Panc1 (cell line): ENCODE measurements at regions not wholly inside any gene's neighbourhood (a gene's known extent, or its start where the extent isn't known, plus 50 kb on each side); places are given as distances from the start of the nearest gene placed in this dataset.

Source experiments
- ATAC-seq: fragments of 200-7000 bp; cut with Tn5 transposase; 2 replicates; pipeline ENCODE4 v1.9.1; 2020; ENCODE audit warnings: mild to moderate bottlenecking, moderate library complexity
- BruUV-seq: library from RNA; stranded (reverse); fragments of 400-500 nt; replicated peaks from 2 replicates; lab custom pipeline; 2021; lab: Mats Ljungman, UMichigan
- CTCF ChIA-PET: fragments of 300-600 bp; sonication (Branson Sonifier 250); formaldehyde crosslinking; loops from one replicate; lab custom pipeline; 2022; ENCODE audit warnings: antibody characterized with exemption; lab: Charles Lee
- POLR2A ChIA-PET: fragments of 300-600 bp; sonication (Branson Sonifier 250); formaldehyde crosslinking; loops from one replicate; lab custom pipeline; 2022; ENCODE audit warnings: antibody characterized with exemption; lab: Charles Lee
- DNase-seq: peaks from one replicate; pipeline ENCODE4 v3.0.0-alpha.2; 2010; ENCODE audit warnings: low read depth, low spot score
- H3K27ac ChIP-seq: 2 replicates; pipeline ENCODE4 v1.5.1; 2011; ENCODE audit warnings: mild to moderate bottlenecking, low read length, inconsistent platforms
- H3K27me3 ChIP-seq: fragments of 200-500 bp; sonication (Bioruptor generic); 2 replicates; pipeline ENCODE4 v1.6.0; 2014; ENCODE audit warnings: low read length, inconsistent platforms; ENCODE audit not compliant: control insufficient read depth, insufficient read depth
- H3K36me3 ChIP-seq: fragments of 200-500 bp; sonication (Bioruptor generic); 2 replicates; pipeline ENCODE4 v1.5.1; 2014; ENCODE audit warnings: inconsistent platforms, mild to moderate bottlenecking, low read length, moderate library complexity; ENCODE audit not compliant: control insufficient read depth, insufficient read depth
- H3K4me1 ChIP-seq: 2 replicates; pipeline ENCODE4 v1.5.1; 2011; ENCODE audit warnings: inconsistent platforms, mild to moderate bottlenecking, low read length, moderate library complexity; ENCODE audit not compliant: control insufficient read depth, insufficient read depth
- H3K4me3 ChIP-seq, 2 experiments: 2 replicates each; pipeline ENCODE4 v1.5.1; 2011 to 2012; ENCODE audit warnings: low read depth in 2 of 2, low read length in 2 of 2, mild to moderate bottlenecking in 2 of 2, inconsistent platforms in 1 of 2, moderate library complexity in 1 of 2
- H3K9me3 ChIP-seq: fragments of 200-500 bp; sonication (Bioruptor generic); 2 replicates; pipeline ENCODE4 v1.5.1; 2014; ENCODE audit warnings: low read depth, mild to moderate bottlenecking, inconsistent platforms, low read length, moderate library complexity; ENCODE audit not compliant: control insufficient read depth, insufficient read depth
- POLR2AphosphoS5 ChIP-seq: IDR thresholded peaks from 2 replicates; pipeline ENCODE4 v1.6.1; 2012; ENCODE audit warnings: mild to moderate bottlenecking, low read depth, low read length, moderate library complexity
- SIN3A ChIP-seq: IDR thresholded peaks from 2 replicates; pipeline ENCODE4 v1.6.1; 2012; ENCODE audit warnings: low read depth, mild to moderate bottlenecking, low read length, moderate library complexity, borderline replicate concordance; ENCODE audit not compliant: insufficient read depth
- TCF7L2 ChIP-seq: IDR thresholded peaks from 2 replicates; pipeline ENCODE4 v1.6.1; 2011; ENCODE audit warnings: mild to moderate bottlenecking, low read depth, low read length, inconsistent platforms
- in situ Hi-C: cut with HindIII; loops from 2 replicates; pipeline ENCODE4 v1.10.0; 2016; ENCODE audit warnings: low sequenced_read_pairs, low pct_unique_long_range_greater_than_20kb
- intact Hi-C: fragments of 100-400 bp; cut with micrococcal nuclease; formaldehyde crosslinking; loops from one replicate; pipeline ENCODE4 v1.10.0; 2022; ENCODE audit not compliant: unreplicated experiment
- TF ChIP-seq, protein P1 (sequence below): fragments of 450-650 bp; IDR thresholded peaks from 2 replicates; pipeline ENCODE4 v1.5.1; 2017; ENCODE audit warnings: mild to moderate bottlenecking
- TF ChIP-seq, protein P2 (sequence below), 2 experiments: IDR thresholded peaks; 2 replicates each; pipeline ENCODE4 v1.6.1; 2011 to 2012; ENCODE audit warnings: low read depth in 2 of 2, control low read depth in 1 of 2, low read length in 1 of 2, mild to moderate bottlenecking in 1 of 2, moderate library complexity in 1 of 2; ENCODE audit not compliant: insufficient read depth in 1 of 2

DNA sequence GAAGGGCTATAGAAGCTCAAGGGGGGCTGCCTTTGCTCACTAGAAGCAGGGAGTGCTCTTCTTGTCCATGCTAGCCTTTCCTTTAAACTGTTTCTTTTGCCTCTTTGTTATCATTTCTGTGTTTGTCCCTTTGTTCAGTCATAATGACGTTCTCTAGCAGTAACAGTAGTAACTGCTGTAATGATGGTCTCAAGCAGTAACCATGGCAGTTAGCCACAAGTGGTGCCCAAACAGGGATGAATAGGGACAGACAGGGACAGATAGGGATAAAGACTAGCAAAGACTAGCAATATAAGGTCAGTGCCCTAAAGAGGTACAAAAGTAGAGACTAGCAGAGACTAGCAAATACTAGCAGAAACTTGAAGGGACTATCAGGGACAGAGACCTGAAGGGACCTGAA, 869.0 kb upstream of the PRR20A start:
- ATAC-seq (no peak), DNase-seq (no peak)
- Histone ChIP-seq H3K27ac (no peak overlapping the region), H3K4me3 (no peak overlapping the region), H3K36me3 (no peaks in the 10 kb centered on the region), H3K27me3 (no peaks in the 10 kb centered on the region), H3K9me3 (no peaks in the 10 kb centered on the region), H3K4me1 (no peaks in the 10 kb centered on the region)
- intact Hi-C loops: no loop called here
- ChIA-PET CTCF (no interaction called here), POLR2A (no interaction called here)
- in situ Hi-C loops: no loop called here
- no TSS peak for BruUV-seq
- TF ChIP-seq, protein P1, sequence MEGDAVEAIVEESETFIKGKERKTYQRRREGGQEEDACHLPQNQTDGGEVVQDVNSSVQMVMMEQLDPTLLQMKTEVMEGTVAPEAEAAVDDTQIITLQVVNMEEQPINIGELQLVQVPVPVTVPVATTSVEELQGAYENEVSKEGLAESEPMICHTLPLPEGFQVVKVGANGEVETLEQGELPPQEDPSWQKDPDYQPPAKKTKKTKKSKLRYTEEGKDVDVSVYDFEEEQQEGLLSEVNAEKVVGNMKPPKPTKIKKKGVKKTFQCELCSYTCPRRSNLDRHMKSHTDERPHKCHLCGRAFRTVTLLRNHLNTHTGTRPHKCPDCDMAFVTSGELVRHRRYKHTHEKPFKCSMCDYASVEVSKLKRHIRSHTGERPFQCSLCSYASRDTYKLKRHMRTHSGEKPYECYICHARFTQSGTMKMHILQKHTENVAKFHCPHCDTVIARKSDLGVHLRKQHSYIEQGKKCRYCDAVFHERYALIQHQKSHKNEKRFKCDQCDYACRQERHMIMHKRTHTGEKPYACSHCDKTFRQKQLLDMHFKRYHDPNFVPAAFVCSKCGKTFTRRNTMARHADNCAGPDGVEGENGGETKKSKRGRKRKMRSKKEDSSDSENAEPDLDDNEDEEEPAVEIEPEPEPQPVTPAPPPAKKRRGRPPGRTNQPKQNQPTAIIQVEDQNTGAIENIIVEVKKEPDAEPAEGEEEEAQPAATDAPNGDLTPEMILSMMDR: no peak
- TF ChIP-seq TCF7L2 (no peak), SIN3A (no peak)

DNA sequence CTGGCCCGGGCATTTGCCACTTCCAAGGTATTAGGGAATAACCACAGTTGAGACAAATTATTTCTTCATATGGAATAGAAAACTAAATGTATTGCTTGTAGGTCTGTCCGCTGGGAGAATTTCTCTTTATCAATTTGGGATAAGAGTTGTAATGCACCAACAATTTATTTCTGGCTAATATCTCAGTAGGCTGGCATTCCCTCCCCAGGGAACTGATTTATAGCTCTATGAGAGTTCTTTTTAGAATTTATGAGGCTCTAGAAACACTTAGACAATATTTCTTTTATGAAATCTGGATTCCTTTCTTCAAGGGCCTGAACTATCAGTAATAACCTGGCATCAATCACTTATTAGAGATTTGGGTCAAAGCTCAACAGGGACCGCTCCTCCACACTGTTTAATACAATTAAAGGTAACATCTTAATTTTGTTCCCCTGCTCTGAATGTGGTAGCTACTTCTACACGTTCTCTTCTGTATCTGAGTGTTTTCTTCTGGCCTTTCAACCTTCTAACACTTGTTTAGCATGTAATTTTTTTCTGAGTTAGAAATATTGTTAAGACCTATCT, 857.4 kb upstream of the PRR20A start:
- POLR2A ChIA-PET: no interaction called here
- no peak for DNase-seq
- BruUV-seq: no TSS peak

More for the DNA sequence above, 857.4 kb upstream of the PRR20A start:
- CTCF ChIA-PET: no interaction called here
- no peak for ATAC-seq
- Histone ChIP-seq H3K36me3 (no peaks in the 10 kb centered on the region), H3K27ac (no peak overlapping the region), H3K4me1 (no peaks in the 10 kb centered on the region), H3K27me3 (no peaks in the 10 kb centered on the region), H3K9me3 (no peaks in the 10 kb centered on the region), H3K4me3 (no peak overlapping the region)
- in situ Hi-C loops: no loop called here
- intact Hi-C loops: no loop called here
- TF ChIP-seq, protein P1: no peak
- TF ChIP-seq, protein P2, sequence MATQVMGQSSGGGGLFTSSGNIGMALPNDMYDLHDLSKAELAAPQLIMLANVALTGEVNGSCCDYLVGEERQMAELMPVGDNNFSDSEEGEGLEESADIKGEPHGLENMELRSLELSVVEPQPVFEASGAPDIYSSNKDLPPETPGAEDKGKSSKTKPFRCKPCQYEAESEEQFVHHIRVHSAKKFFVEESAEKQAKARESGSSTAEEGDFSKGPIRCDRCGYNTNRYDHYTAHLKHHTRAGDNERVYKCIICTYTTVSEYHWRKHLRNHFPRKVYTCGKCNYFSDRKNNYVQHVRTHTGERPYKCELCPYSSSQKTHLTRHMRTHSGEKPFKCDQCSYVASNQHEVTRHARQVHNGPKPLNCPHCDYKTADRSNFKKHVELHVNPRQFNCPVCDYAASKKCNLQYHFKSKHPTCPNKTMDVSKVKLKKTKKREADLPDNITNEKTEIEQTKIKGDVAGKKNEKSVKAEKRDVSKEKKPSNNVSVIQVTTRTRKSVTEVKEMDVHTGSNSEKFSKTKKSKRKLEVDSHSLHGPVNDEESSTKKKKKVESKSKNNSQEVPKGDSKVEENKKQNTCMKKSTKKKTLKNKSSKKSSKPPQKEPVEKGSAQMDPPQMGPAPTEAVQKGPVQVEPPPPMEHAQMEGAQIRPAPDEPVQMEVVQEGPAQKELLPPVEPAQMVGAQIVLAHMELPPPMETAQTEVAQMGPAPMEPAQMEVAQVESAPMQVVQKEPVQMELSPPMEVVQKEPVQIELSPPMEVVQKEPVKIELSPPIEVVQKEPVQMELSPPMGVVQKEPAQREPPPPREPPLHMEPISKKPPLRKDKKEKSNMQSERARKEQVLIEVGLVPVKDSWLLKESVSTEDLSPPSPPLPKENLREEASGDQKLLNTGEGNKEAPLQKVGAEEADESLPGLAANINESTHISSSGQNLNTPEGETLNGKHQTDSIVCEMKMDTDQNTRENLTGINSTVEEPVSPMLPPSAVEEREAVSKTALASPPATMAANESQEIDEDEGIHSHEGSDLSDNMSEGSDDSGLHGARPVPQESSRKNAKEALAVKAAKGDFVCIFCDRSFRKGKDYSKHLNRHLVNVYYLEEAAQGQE (IDR thresholded peaks at IDR 0.05; ENCODE audit: insufficient read depth in 1 of 2, low read depth in 2 of 2, low read length in 1 of 2): no peak
- TF ChIP-seq TCF7L2 (no peak), POLR2AphosphoS5 (no peak), SIN3A (no peak)
